ENCODE measurements at regions not wholly inside any gene's neighbourhood (a gene's known extent, or its start where the extent isn't known, plus 50 kb on each side); places are given as distances from the start of the nearest gene placed in this dataset.

GRCh38 chr2:19527771-19528170, 169.3 kb upstream of the OSR1 start:
- TF ChIP-seq, protein P1, sequence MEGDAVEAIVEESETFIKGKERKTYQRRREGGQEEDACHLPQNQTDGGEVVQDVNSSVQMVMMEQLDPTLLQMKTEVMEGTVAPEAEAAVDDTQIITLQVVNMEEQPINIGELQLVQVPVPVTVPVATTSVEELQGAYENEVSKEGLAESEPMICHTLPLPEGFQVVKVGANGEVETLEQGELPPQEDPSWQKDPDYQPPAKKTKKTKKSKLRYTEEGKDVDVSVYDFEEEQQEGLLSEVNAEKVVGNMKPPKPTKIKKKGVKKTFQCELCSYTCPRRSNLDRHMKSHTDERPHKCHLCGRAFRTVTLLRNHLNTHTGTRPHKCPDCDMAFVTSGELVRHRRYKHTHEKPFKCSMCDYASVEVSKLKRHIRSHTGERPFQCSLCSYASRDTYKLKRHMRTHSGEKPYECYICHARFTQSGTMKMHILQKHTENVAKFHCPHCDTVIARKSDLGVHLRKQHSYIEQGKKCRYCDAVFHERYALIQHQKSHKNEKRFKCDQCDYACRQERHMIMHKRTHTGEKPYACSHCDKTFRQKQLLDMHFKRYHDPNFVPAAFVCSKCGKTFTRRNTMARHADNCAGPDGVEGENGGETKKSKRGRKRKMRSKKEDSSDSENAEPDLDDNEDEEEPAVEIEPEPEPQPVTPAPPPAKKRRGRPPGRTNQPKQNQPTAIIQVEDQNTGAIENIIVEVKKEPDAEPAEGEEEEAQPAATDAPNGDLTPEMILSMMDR (conservative IDR thresholded peaks at IDR 0.05; ENCODE audit: low read depth, low read length) = no peak
- TF ChIP-seq EZH2 (IDR thresholded peaks at IDR 0.05; ENCODE audit: borderline replicate concordance, low read depth, low read length, poor library complexity, severe bottlenecking) = no peak
